HG03457 (cell line): ENCODE measurements at regions not wholly inside any gene's neighbourhood (a gene's known extent, or its start where the extent isn't known, plus 50 kb on each side); places are given as distances from the start of the nearest gene placed in this dataset.

Experiments
- ATAC-seq: cut with Tn5 transposase; IDR thresholded peaks from one replicate; pipeline ENCODE4 v1.9.1; 2021; ENCODE audit warnings: moderate number of reproducible peaks; ENCODE audit not compliant: unreplicated experiment

DNA sequence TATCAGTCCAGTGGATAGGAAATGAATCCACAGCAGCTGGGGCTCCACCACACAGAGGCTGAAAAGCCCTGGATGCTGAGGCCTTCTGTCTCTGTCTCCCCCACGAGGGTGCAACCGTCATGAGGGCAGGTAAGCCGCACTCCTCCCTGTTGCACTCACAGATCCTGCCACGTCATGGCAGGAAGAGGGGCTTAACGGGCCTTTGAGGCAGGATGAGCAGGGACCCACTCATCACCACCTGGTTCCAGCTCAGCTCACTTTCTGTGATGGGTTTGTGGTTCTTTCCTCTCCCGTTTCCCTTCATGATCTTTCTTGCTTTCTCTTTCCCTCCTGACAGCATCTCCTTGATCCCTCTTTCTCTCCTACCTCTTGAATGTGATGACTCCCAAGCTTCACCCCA lies 575.2 kb downstream of the CCDC171 start:
- ATAC-seq = no peak

DNA sequence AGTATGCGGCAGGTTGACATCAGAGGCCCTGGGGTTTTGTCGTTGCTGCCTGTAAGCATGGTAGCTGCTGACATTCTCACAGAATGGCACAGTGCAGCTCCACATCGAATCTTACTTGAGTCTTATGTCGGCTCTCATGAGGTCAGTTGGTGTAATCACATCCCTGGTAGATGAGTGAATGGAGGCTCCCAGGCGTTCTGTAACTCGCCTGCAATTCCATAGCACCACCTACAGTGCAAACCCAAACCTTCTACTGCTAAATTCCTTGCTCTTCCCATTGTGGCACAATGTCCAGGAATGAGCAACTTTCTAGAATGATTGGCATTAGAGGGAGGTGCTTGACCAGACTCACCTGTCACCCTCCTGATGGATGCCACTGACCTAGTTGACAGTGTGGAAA lies 578.4 kb downstream of the CCDC171 start:
- ATAC-seq = no peak

DNA sequence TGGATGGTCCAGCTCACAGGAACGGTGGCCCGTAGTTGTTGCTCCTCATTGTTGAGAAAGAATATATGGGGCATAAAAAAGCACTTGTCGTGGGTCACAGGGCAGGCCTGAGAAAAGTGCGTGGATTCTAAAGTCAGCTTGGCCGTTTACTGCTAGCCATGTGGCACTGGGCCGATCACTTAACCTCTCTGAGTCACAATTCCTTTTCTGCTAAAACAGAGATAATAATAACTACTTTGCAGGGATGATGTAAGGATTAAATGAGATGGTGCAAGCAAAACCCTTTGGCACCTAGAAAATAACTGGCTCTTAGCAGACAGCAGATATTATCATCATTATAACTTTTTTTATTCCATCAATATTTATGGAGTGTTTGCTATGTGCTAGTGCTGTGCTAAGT lies 579.7 kb downstream of the CCDC171 start:
- ATAC-seq = no peak

GRCh38 chr9:16133032-16133431 lies 580.2 kb downstream of the CCDC171 start:
- no peak for ATAC-seq

- peak; percentile 86 for ATAC-seq
Observed at GRCh38 chr9:16133556-16134227, 580.8 kb downstream of the CCDC171 start.

DNA sequence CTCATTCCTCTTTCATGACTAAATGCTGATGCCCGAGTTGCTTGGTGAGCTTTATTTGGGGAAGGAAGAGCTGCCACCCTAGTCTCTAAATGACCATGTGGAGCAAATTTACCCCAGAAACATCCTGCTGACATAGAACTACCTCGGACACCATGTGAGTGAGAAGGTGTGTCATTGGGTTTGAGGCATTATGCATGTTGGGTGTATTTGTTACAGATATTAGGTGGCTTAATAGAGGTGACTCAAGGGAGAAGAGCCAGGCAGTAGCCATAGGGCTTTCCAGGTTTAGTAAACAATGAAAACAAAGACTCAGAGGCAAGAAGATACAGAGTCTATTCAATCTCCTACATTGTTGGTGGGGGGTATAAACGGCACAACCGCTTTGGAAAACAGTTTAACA lies 581.5 kb downstream of the CCDC171 start:
- ATAC-seq = no peak

DNA sequence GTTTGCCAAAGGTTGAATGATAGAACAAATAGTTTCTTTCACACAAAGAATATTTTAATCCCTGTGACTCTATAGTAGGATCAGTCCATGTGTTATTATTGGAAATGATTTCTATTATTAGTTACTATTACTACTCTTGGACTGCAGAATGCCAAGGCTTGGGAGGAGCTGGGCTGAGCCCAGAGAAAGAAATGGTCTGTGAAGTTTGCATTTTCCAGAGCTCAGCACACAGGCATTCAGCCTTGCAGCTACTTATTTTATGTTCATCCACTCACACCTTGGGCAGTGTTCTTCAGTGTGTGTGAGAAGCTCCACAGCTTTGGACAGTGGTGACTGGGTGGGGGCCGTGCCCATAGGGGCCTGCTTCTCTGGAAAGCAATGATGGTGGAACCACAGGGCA lies 583.1 kb downstream of the CCDC171 start:
- no peak for ATAC-seq

DNA sequence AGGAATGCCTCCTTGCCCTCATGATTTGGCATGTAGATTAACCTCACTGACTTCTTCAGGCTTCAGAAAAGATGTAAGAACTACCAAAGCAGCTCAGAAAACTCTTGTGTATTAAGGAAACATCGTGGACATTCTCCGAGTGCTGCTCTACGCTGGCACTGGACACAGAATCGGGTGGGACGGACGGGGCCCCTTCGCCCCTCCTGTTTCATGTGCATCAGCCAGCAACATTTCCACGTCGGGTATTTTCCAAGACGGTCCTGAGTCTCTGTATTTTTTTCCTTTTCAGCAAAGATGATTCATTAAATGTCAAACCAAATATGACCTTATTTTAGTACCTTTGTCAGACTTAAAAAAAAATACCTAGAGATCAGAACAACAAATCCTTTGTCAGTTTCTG lies 583.6 kb downstream of the CCDC171 start:
- ATAC-seq = no peak

- no peak for ATAC-seq
Observed at GRCh38 chr9:16136961-16137360, 584.1 kb downstream of the CCDC171 start.

DNA sequence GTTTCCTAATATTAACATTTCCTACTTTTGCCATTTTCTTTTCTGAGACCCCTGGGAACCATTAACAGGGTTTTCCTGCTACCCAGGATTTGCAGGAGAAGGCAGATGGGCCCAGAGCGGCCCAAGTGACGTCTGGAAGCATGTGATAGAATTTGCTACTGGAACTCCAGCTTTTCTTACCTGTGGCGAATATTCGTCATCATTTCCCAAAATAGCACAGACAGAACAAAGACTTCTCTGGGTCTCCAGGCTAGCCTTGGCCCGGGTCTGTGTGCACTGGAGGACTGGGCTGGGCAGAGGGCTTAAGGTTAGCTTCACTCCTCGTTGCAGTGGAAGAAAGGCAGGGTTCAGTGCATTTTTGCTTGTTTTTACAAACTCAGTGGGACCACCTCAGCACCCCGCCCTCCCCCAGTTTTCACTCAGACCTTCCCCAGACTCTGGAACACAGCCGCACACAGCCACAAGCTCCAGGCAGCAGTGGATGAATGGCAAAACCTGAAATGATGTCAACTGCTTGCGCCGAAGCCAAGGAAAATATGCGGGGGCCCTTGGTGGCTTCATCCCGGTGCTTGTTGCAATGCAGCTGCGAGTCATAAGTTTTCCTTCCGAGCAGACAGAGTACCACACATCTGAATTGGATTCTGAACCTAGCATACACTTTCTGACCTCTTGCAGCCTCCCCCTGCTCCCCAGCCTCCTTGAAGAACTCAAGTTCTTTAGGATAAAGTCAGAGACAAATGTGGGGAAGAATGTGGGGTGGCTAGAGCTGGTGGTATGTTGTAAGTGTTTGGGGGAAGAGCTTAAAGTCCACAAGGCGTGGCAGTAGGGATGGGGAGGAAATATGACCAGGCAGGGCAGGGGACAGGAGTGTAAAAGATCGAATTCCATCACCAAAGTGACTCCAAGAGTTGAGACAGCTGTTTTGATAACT lies 586.0 kb downstream of the CCDC171 start:
- ATAC-seq = no peak

DNA sequence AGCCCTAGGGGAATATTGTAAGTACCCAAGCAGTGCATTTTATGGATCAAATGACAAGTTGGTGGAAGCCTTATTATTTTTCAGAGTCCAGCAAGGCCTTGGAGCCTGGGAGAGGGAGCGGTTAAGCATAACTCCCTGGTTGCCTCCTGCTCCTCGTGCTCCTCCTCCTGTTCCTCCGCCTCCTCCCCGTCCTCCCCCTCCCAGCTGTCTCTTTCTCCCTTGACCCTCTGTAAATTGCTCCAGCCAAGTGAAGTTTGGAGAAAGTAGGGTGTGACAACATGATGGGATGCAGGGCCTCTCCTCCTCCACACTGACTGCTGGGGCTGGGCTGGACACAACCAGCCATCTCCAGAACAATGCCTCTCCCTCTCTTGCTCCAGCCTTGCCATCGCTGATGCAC lies 586.9 kb downstream of the CCDC171 start:
- no peak for ATAC-seq

DNA sequence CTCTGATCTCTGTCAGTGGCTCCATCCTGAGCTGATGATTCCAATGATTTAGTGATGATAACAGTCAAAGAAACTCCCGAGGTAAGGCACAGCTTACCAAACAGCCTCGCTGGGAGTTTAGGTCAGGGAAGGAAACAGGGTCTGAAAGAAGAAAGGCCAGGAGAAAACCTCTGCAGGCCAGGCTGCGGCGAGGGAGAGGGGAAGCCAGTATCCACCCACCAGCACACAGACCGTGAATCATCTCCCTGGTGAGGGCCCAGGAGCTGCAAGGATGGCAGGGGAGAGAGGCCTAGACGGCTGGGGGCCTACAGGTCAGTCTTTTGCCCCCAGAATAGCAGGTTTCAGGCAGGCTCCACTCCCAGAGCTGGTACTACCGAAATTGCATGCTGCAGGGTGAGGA lies 590.5 kb downstream of the CCDC171 start:
- no peak for ATAC-seq

- ATAC-seq = no peak
Observed at GRCh38 chr9:16143947-16144890, 591.4 kb downstream of the CCDC171 start.

GRCh38 chr9:16145196-16145950 lies 592.5 kb downstream of the CCDC171 start:
- no peak for ATAC-seq

DNA sequence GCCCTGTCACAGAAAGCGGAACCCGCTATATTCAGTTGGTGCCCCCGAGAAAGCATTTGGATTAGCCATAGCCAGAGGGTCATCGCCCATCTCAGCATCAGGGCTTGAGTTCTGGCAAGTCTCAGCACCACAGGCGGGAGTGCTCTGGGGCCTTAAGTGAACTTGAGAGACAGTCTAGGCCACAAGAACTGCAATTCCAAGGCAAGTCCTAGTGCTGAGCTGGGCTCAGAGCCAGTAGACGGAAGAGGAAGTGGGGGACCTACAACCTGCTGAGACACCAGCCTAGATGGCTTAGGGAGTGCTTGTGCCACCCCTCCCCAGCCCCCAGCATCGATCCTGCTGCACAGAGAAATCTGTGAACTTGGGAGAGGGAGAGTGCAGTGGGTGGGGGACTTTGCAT lies 594.9 kb downstream of the CCDC171 start:
- ATAC-seq = no peak

DNA sequence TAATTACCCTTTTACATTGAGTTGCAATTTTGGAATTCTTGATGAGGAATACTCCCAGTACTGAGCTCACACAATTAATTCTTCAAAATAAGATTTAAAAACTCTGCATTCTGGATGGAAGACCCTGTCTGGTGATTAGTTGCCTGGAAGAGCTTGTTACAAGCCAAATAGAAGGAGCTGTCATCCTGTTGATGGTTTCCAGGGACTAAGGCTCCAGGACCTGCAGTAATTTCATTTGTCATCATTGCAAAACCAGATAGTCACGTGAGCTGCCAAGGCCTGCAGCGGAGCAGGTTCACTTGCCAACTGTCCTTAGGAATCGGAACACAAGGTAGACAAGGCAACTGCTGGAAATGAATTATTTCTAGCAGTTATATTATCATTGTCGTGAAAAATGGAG lies 597.7 kb downstream of the CCDC171 start:
- ATAC-seq = no peak

- no peak for ATAC-seq
Observed at GRCh38 chr9:16150938-16151650, 598.3 kb downstream of the CCDC171 start.

GRCh38 chr9:16152276-16153101 lies 599.6 kb downstream of the CCDC171 start:
- ATAC-seq = no peak

GRCh38 chr9:16153221-16153620 lies 600.4 kb downstream of the CCDC171 start:
- no peak for ATAC-seq
